IPS-20b (cell line): ENCODE measurements at regions not wholly inside any gene's neighbourhood (a gene's known extent, or its start where the extent isn't known, plus 50 kb on each side); places are given as distances from the start of the nearest gene placed in this dataset.

Experiments
- H3K27ac ChIP-seq: one replicate; pipeline ENCODE4 v1.5.1; 2013; ENCODE audit warnings: low read length
- H3K27me3 ChIP-seq: 2 replicates; pipeline ENCODE4 v1.6.1; 2013; ENCODE audit warnings: mild to moderate bottlenecking, low read length, inconsistent platforms; ENCODE audit not compliant: insufficient read depth
- H3K36me3 ChIP-seq: 2 replicates; pipeline ENCODE4 v1.6.1; 2013; ENCODE audit warnings: low read depth, mild to moderate bottlenecking, inconsistent platforms, low read length, moderate library complexity; ENCODE audit not compliant: insufficient read depth
- H3K4me1 ChIP-seq: 2 replicates; pipeline ENCODE4 v1.6.1; 2013; ENCODE audit warnings: mild to moderate bottlenecking, control low read depth, inconsistent platforms, low read length, moderate library complexity; ENCODE audit not compliant: insufficient read depth
- H3K4me3 ChIP-seq: 2 replicates; pipeline ENCODE4 v1.5.1; 2013; ENCODE audit warnings: mild to moderate bottlenecking, low read length, inconsistent platforms
- H3K9ac ChIP-seq: 2 replicates; pipeline ENCODE4 v1.6.1; 2013; ENCODE audit warnings: low read depth, mild to moderate bottlenecking, inconsistent platforms, low read length, moderate library complexity
- H3K9me3 ChIP-seq: 2 replicates; pipeline ENCODE4 v1.6.1; 2013; ENCODE audit warnings: mild to moderate bottlenecking, low read depth, low read length, inconsistent platforms; ENCODE audit not compliant: insufficient read depth

- Histone ChIP-seq H3K27me3 (no peaks in the 10 kb centered on the region), H3K27ac (no peak overlapping the region), H3K4me3 (no peak overlapping the region), H3K9ac (no peak overlapping the region), H3K4me1 (no peaks in the 10 kb centered on the region), H3K36me3 (no peaks in the 10 kb centered on the region), H3K9me3 (no peaks in the 10 kb centered on the region)
These were observed 78.5 kb downstream of the VCPKMT start for GRCh38 chr14:50037852-50038251.

GRCh38 chr14:50038398-50039119 lies 77.8 kb downstream of the VCPKMT start:
- Histone ChIP-seq H3K36me3 (no peaks in the 10 kb centered on the region), H3K9ac (no peak overlapping the region), H3K4me1 (no peaks in the 10 kb centered on the region), H3K9me3 (no peaks in the 10 kb centered on the region), H3K27me3 (no peaks in the 10 kb centered on the region), H3K27ac (no peak overlapping the region), H3K4me3 (no peak overlapping the region)

GRCh38 chr14:50039120-50039517 lies 77.3 kb downstream of the VCPKMT start:
- no peak overlapping the region for H3K9ac ChIP-seq
- no peak overlapping the region for H3K4me3 ChIP-seq
- no peak overlapping the region for H3K27ac ChIP-seq
- no peaks in the 10 kb centered on the region for H3K4me1 ChIP-seq
- no peaks in the 10 kb centered on the region for H3K27me3 ChIP-seq
- no peaks in the 10 kb centered on the region for H3K36me3 ChIP-seq
- H3K9me3 ChIP-seq = no peaks in the 10 kb centered on the region

GRCh38 chr14:50039734-50040400 lies 76.5 kb downstream of the VCPKMT start:
- no peak overlapping the region for H3K4me3 ChIP-seq
- H3K27ac ChIP-seq = no peak overlapping the region
- H3K4me1 ChIP-seq = no peaks in the 10 kb centered on the region
- H3K27me3 ChIP-seq = no peaks in the 10 kb centered on the region
- no peaks in the 10 kb centered on the region for H3K36me3 ChIP-seq
- H3K9me3 ChIP-seq = no peaks in the 10 kb centered on the region
- H3K9ac ChIP-seq = no peak overlapping the region

- Histone ChIP-seq H3K4me3 (no peak overlapping the region), H3K9me3 (no peaks in the 10 kb centered on the region), H3K4me1 (no peaks in the 10 kb centered on the region), H3K27ac (no peak overlapping the region), H3K9ac (no peak overlapping the region), H3K27me3 (no peaks in the 10 kb centered on the region), H3K36me3 (no peaks in the 10 kb centered on the region)
These were observed 76.0 kb downstream of the VCPKMT start for GRCh38 chr14:50040401-50040775.

GRCh38 chr14:50040895-50041465 lies 75.4 kb downstream of the VCPKMT start:
- Histone ChIP-seq H3K4me3 (no peak overlapping the region), H3K9ac (no peak overlapping the region), H3K4me1 (no peaks in the 10 kb centered on the region; the same call in 1 of the 2 replicates), H3K36me3 (no peaks in the 10 kb centered on the region), H3K27ac (no peak overlapping the region), H3K27me3 (no peaks in the 10 kb centered on the region), H3K9me3 (no peaks in the 10 kb centered on the region)

- no peak overlapping the region for H3K27ac ChIP-seq
- H3K4me1 ChIP-seq = no peaks in the 10 kb centered on the region; the same call in 1 of the 2 replicates
- H3K27me3 ChIP-seq = no peaks in the 10 kb centered on the region
- no peaks in the 10 kb centered on the region for H3K9me3 ChIP-seq
- H3K36me3 ChIP-seq = no peaks in the 10 kb centered on the region
- no peak overlapping the region for H3K4me3 ChIP-seq
- H3K9ac ChIP-seq = no peak overlapping the region
These were observed 74.4 kb downstream of the VCPKMT start for GRCh38 chr14:50041980-50042379.

- H3K4me3 ChIP-seq = no peak overlapping the region
- H3K36me3 ChIP-seq = no peaks in the 10 kb centered on the region
- H3K9ac ChIP-seq = no peak overlapping the region
- no peak overlapping the region for H3K27ac ChIP-seq
- H3K4me1 ChIP-seq = no peaks in the 10 kb centered on the region; the same call in 1 of the 2 replicates
- H3K9me3 ChIP-seq = no peaks in the 10 kb centered on the region
- H3K27me3 ChIP-seq = no peaks in the 10 kb centered on the region
These were observed 72.2 kb downstream of the VCPKMT start for GRCh38 chr14:50044042-50044651.

- Histone ChIP-seq H3K27me3 (no peaks in the 10 kb centered on the region), H3K36me3 (no peaks in the 10 kb centered on the region), H3K9me3 (no peaks in the 10 kb centered on the region), H3K4me3 (no peak overlapping the region), H3K9ac (no peak overlapping the region), H3K27ac (no peak overlapping the region), H3K4me1 (no peaks in the 10 kb centered on the region; the same call in 1 of the 2 replicates)
These were observed 71.2 kb downstream of the VCPKMT start for GRCh38 chr14:50045039-50045711.

- no peaks in the 10 kb centered on the region; the same call in 1 of the 2 replicates for H3K4me1 ChIP-seq
- H3K27ac ChIP-seq = no peak overlapping the region
- no peaks in the 10 kb centered on the region for H3K27me3 ChIP-seq
- no peak overlapping the region for H3K9ac ChIP-seq
- H3K36me3 ChIP-seq = no peaks in the 10 kb centered on the region
- no peaks in the 10 kb centered on the region for H3K9me3 ChIP-seq
- H3K4me3 ChIP-seq = no peak overlapping the region
These were observed 70.5 kb downstream of the VCPKMT start for GRCh38 chr14:50045837-50046236.

- Histone ChIP-seq H3K4me3 (no peak overlapping the region), H3K27ac (no peak overlapping the region), H3K36me3 (no peaks in the 10 kb centered on the region), H3K9ac (no peak overlapping the region), H3K9me3 (no peaks in the 10 kb centered on the region), H3K27me3 (no peaks in the 10 kb centered on the region), H3K4me1 (no peaks in the 10 kb centered on the region; the same call in 1 of the 2 replicates)
These were observed 69.1 kb downstream of the VCPKMT start for GRCh38 chr14:50047274-50047676.
